Fibroblast of the aortic adventitia (primary cell): ENCODE measurements at regions not wholly inside any gene's neighbourhood (a gene's known extent, or its start where the extent isn't known, plus 50 kb on each side); places are given as distances from the start of the nearest gene placed in this dataset.
A peak's percentile ranks its signal among the peaks of the same experiment; 100 is the strongest.
"Not testable (repeated sequence)": the region's sequence is repeated elsewhere in the genome, so short reads cannot be mapped to it uniquely, and the experiment has no call there.

ENCODE experiments used
- DNase-seq: peaks from one replicate; pipeline ENCODE4 v3.0.0-alpha.2; 2010; ENCODE audit warnings: low read depth
- H3K4me3 ChIP-seq: 2 replicates; pipeline ENCODE4 v1.5.1; 2011; ENCODE audit warnings: low read depth, mild to moderate bottlenecking, control low read depth, low read length, moderate library complexity
- CTCF ChIP-seq: IDR thresholded peaks from 2 replicates; pipeline ENCODE4 v1.5.1; 2011; ENCODE audit warnings: mild to moderate bottlenecking, low read length, control low read depth, inconsistent platforms; ENCODE audit not compliant: insufficient read depth

- H3K4me3 ChIP-seq: no peak overlapping the region
- DNase-seq: peak; percentile 82
- TF ChIP-seq CTCF: no peak
Measured at GRCh38 chr13:44313674-44314073, 60.0 kb upstream of the SERP2 start.

GRCh38 chr13:44314160-44314559 is 59.5 kb upstream of the SERP2 start:
- H3K4me3 ChIP-seq, DNase-seq: not testable (repeated sequence)

GRCh38 chr13:44317752-44318151 is 55.9 kb upstream of the SERP2 start:
- no peak overlapping the region for H3K4me3 ChIP-seq
- DNase-seq: peak; percentile 65
- no peak for TF ChIP-seq CTCF

- TF ChIP-seq CTCF: no peak
- H3K4me3 ChIP-seq: no peak overlapping the region
- DNase-seq: peak; percentile 80
Measured at GRCh38 chr13:44318161-44318560, 55.5 kb upstream of the SERP2 start.

- TF ChIP-seq CTCF: no peak
- DNase-seq: no peak
- no peak overlapping the region for H3K4me3 ChIP-seq
Measured at GRCh38 chr13:44320611-44321010, 53.0 kb upstream of the SERP2 start.

- no peak for TF ChIP-seq CTCF
- no peak for DNase-seq
- H3K4me3 ChIP-seq: no peak overlapping the region
Measured at GRCh38 chr13:44321961-44322360, 51.7 kb upstream of the SERP2 start.

GRCh38 chr13:44322928-44323327 is 50.7 kb upstream of the SERP2 start:
- TF ChIP-seq CTCF: no peak
- DNase-seq: no peak
- H3K4me3 ChIP-seq: no peak overlapping the region

GRCh38 chr13:44323754-44324153 is 49.9 kb upstream of the SERP2 start:
- no peak for TF ChIP-seq CTCF
- DNase-seq: no peak
- H3K4me3 ChIP-seq: no peak overlapping the region
